ENCODE measurements at regions not wholly inside any gene's neighbourhood (a gene's known extent, or its start where the extent isn't known, plus 50 kb on each side); places are given as distances from the start of the nearest gene placed in this dataset.
"Not testable (repeated sequence)": the region's sequence is repeated elsewhere in the genome, so short reads cannot be mapped to it uniquely, and the experiment has no call there.

- DNase-seq, result no peak
These were observed 1112.7 kb downstream of the TYW1 start for GRCh38 chr7:68109299-68109698.

GRCh38 chr7:68119411-68119810, 1122.8 kb downstream of the TYW1 start:
- no peak for DNase-seq

- DNase-seq, result no peak
These were observed 1124.4 kb downstream of the TYW1 start for GRCh38 chr7:68121056-68121455.

- no peak for DNase-seq
These were observed 1125.0 kb downstream of the TYW1 start for GRCh38 chr7:68121655-68122054.

GRCh38 chr7:68122801-68123200, 1126.2 kb downstream of the TYW1 start:
- no peak for DNase-seq

- DNase-seq, result no peak
These were observed 1128.5 kb downstream of the TYW1 start for GRCh38 chr7:68125168-68125567.

- no peak for DNase-seq
These were observed 1136.4 kb downstream of the TYW1 start for GRCh38 chr7:68133045-68133444.

- DNase-seq, result no peak
These were observed 1146.7 kb downstream of the TYW1 start for GRCh38 chr7:68143345-68143744.

- no peak for DNase-seq
These were observed 1150.3 kb downstream of the TYW1 start for GRCh38 chr7:68146983-68147382.

- DNase-seq, result no peak
These were observed 1151.1 kb downstream of the TYW1 start for GRCh38 chr7:68147614-68148238.

- DNase-seq, result no peak
These were observed 1151.8 kb downstream of the TYW1 start for GRCh38 chr7:68148440-68148839.

- DNase-seq, result no peak
These were observed 1155.6 kb downstream of the TYW1 start for GRCh38 chr7:68152205-68152604.

GRCh38 chr7:68155676-68156075, 1159.0 kb downstream of the TYW1 start:
- no peak for DNase-seq

GRCh38 chr7:68158686-68159295, 1162.2 kb downstream of the TYW1 start:
- no peak for DNase-seq

GRCh38 chr7:68162712-68163111, 1166.1 kb downstream of the TYW1 start:
- no peak for DNase-seq

GRCh38 chr7:68166525-68166924, 1169.9 kb downstream of the TYW1 start:
- DNase-seq, result no peak

GRCh38 chr7:68173513-68173912, 1176.9 kb downstream of the TYW1 start:
- DNase-seq, result no peak

- no peak for DNase-seq
These were observed 1180.3 kb downstream of the TYW1 start for GRCh38 chr7:68176974-68177373.

- no peak for DNase-seq
These were observed 1184.1 kb downstream of the TYW1 start for GRCh38 chr7:68180761-68181160.

GRCh38 chr7:68183176-68183575, 1186.5 kb downstream of the TYW1 start:
- no peak for DNase-seq

GRCh38 chr7:68185631-68186456, 1189.2 kb downstream of the TYW1 start:
- DNase-seq, result no peak

- no peak for DNase-seq
These were observed 1190.9 kb downstream of the TYW1 start for GRCh38 chr7:68187532-68187931.

- no peak for DNase-seq
These were observed 1196.3 kb downstream of the TYW1 start for GRCh38 chr7:68192941-68193340.

GRCh38 chr7:68195642-68196041, 1199.0 kb downstream of the TYW1 start:
- not testable (repeated sequence) for DNase-seq

Data from CD4-positive, alpha-beta T cell treated with Interleukin-17A for 1 hour (primary cell).